Kidney tubule cell (primary cell): ENCODE measurements at regions not wholly inside any gene's neighbourhood (a gene's known extent, or its start where the extent isn't known, plus 50 kb on each side); places are given as distances from the start of the nearest gene placed in this dataset.

Source experiments
- DNase-seq: peaks from one replicate; pipeline ENCODE4 v3.0.0-alpha.2; 2018; ENCODE audit warnings: low spot score

GRCh38 chr13:73966331-73966730, 167.9 kb downstream of the KLF12 start:
- no peak for DNase-seq

- DNase-seq: no peak
These were observed 171.9 kb downstream of the KLF12 start for GRCh38 chr13:73962284-73962683.

- DNase-seq: no peak
These were observed 173.0 kb downstream of the KLF12 start for GRCh38 chr13:73961181-73961580.

- no peak for DNase-seq
These were observed 173.7 kb downstream of the KLF12 start for GRCh38 chr13:73960474-73960873.

- DNase-seq: peak; percentile 78
These were observed 175.4 kb downstream of the KLF12 start for GRCh38 chr13:73958657-73959397.

- no peak for DNase-seq
These were observed 176.3 kb downstream of the KLF12 start for GRCh38 chr13:73957889-73958288.

GRCh38 chr13:73956795-73957408, 177.3 kb downstream of the KLF12 start:
- no peak for DNase-seq

GRCh38 chr13:73955977-73956500, 178.2 kb downstream of the KLF12 start:
- no peak for DNase-seq

GRCh38 chr13:73954808-73955207, 179.4 kb downstream of the KLF12 start:
- DNase-seq: no peak

- DNase-seq: peak; percentile 56
These were observed 181.6 kb downstream of the KLF12 start for GRCh38 chr13:73952648-73953047.

GRCh38 chr13:73948848-73949529, 185.2 kb downstream of the KLF12 start:
- DNase-seq: no peak

GRCh38 chr13:73945871-73946270, 188.3 kb downstream of the KLF12 start:
- no peak for DNase-seq

GRCh38 chr13:73945382-73945781, 188.8 kb downstream of the KLF12 start:
- DNase-seq: no peak

- no peak for DNase-seq
These were observed 190.3 kb downstream of the KLF12 start for GRCh38 chr13:73943965-73944233.

GRCh38 chr13:73943137-73943964, 190.9 kb downstream of the KLF12 start:
- DNase-seq: no peak

- no peak for DNase-seq
These were observed 192.5 kb downstream of the KLF12 start for GRCh38 chr13:73941752-73942151.

- peak; percentile 56 for DNase-seq
These were observed 194.1 kb downstream of the KLF12 start for GRCh38 chr13:73940098-73940497.

- no peak for DNase-seq
These were observed 194.6 kb downstream of the KLF12 start for GRCh38 chr13:73939603-73940002.

GRCh38 chr13:73939071-73939380, 195.2 kb downstream of the KLF12 start:
- no peak for DNase-seq

GRCh38 chr13:73938372-73939070, 195.7 kb downstream of the KLF12 start:
- peak; percentile 84 for DNase-seq

GRCh38 chr13:73937441-73937840, 196.8 kb downstream of the KLF12 start:
- no peak for DNase-seq

- no peak for DNase-seq
These were observed 198.2 kb downstream of the KLF12 start for GRCh38 chr13:73935991-73936390.
